ENCODE measurements at regions not wholly inside any gene's neighbourhood (a gene's known extent, or its start where the extent isn't known, plus 50 kb on each side); places are given as distances from the start of the nearest gene placed in this dataset.
A peak's percentile ranks its signal among the peaks of the same experiment; 100 is the strongest.

DNA sequence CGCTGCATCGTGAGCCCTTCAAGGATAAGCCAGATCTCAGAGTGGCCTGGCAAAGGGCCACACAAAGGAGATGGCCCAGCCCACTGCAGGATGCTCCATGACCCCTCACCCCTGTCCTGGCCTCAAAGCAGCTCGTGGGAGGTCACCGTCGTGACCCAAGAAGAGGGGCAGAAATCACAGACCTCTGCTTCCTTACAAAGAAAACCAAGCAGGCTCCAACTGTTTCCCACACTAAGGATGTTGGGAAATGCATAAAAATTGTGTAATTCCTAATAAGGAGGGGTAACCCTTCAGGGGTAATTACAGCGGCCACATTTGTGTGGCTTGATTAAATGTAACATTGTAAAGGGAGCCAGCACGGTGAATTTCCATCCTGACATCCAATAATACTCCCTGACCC lies 102.3 kb downstream of the BOD1L2 start:
- TF ChIP-seq, protein P1, sequence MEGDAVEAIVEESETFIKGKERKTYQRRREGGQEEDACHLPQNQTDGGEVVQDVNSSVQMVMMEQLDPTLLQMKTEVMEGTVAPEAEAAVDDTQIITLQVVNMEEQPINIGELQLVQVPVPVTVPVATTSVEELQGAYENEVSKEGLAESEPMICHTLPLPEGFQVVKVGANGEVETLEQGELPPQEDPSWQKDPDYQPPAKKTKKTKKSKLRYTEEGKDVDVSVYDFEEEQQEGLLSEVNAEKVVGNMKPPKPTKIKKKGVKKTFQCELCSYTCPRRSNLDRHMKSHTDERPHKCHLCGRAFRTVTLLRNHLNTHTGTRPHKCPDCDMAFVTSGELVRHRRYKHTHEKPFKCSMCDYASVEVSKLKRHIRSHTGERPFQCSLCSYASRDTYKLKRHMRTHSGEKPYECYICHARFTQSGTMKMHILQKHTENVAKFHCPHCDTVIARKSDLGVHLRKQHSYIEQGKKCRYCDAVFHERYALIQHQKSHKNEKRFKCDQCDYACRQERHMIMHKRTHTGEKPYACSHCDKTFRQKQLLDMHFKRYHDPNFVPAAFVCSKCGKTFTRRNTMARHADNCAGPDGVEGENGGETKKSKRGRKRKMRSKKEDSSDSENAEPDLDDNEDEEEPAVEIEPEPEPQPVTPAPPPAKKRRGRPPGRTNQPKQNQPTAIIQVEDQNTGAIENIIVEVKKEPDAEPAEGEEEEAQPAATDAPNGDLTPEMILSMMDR (IDR thresholded peaks at IDR 0.05; ENCODE audit: insufficient read depth, low read length, poor library complexity, severe bottlenecking): no peak
- no peaks in the 10 kb centered on the region for H3K36me3 ChIP-seq (ENCODE audit: control insufficient read depth, insufficient read depth, low read length)
- no peak for DNase-seq (ENCODE audit: low read depth)
- H3K4me3 ChIP-seq (ENCODE audit: low read depth, low read length): no peak overlapping the region
- H3K27me3 ChIP-seq (ENCODE audit: control insufficient read depth, insufficient read depth, low read length): no peaks in the 10 kb centered on the region

DNA sequence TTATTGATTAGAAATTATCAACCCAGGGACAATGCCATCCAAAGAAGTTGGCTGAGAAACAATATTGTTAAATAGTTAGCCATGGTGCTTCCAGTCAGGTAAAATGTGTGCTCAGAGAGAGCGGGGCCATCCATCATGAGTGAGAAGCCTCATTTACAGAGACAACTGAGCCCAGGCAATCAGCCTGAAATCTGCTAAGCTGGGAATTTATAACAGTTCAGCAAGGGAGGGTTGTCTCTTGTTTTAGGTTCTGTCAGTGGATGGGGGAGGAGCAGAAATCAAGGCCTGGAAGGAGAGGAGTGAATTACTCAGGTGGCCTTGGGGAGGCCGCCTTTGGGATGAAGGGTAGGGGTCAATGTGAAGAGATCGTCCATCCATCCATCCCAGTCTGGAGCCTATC lies 102.5 kb upstream of the ST8SIA3 start:
- H3K4me3 ChIP-seq (ENCODE audit: low read depth, low read length): no peak overlapping the region

DNA sequence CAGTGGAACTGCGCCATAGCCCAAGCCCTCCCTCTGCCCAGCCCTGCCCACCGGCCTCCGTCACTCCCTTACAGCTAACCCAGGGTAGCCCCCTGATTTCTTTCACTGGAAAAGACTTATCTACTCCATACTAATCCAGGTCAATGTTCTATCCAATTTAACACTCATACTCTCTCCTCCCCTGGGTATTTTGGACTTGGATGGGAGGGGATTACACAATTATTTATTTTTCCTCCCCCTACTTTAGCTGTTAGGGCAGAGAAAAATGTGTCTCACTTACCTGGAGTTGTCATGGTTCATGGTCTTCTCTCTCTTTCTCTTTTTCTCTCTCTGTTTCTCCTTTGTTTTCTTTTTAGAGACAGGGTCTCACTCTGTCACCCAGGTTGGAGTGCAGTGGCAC lies 100.6 kb upstream of the ST8SIA3 start:
- no peaks in the 10 kb centered on the region for H3K27me3 ChIP-seq (ENCODE audit: control insufficient read depth, insufficient read depth, low read length)
- H3K4me3 ChIP-seq (ENCODE audit: low read depth, low read length): no peak overlapping the region
- no peak for DNase-seq (ENCODE audit: low read depth)
- no peaks in the 10 kb centered on the region for H3K36me3 ChIP-seq (ENCODE audit: control insufficient read depth, insufficient read depth, low read length)
- TF ChIP-seq, protein P1 (IDR thresholded peaks at IDR 0.05; ENCODE audit: insufficient read depth, low read length, poor library complexity, severe bottlenecking): no peak

More for the DNA sequence above, 102.5 kb upstream of the ST8SIA3 start:
- Histone ChIP-seq H3K27me3 (ENCODE audit: control insufficient read depth, insufficient read depth, low read length) (no peaks in the 10 kb centered on the region), H3K36me3 (ENCODE audit: control insufficient read depth, insufficient read depth, low read length) (no peaks in the 10 kb centered on the region)
- DNase-seq (ENCODE audit: low read depth): no peak
- TF ChIP-seq, protein P1 (IDR thresholded peaks at IDR 0.05; ENCODE audit: insufficient read depth, low read length, poor library complexity, severe bottlenecking): no peak

DNA sequence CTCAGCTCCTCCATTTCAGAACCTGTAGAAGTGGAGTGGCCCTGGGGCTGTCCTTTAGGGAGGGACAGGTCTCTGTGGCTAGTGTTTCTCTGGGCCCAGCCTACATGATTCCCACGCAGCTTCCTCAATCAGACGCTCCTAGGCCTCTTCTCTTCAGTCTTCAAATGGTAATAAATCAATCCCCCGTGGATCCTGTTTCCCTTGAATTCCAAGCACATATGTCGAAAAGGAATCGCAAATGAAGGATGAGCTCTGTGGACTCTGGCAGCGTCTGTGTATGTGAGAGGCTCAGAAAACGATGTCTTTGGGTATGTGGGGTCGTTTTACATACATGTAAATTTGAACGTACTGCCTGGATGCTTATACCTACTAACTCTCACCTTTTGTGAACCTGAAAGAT lies 98.5 kb upstream of the ST8SIA3 start:
- Histone ChIP-seq H3K27me3 (ENCODE audit: control insufficient read depth, insufficient read depth, low read length) (no peaks in the 10 kb centered on the region), H3K4me3 (ENCODE audit: low read depth, low read length) (no peak overlapping the region), H3K36me3 (ENCODE audit: control insufficient read depth, insufficient read depth, low read length) (no peaks in the 10 kb centered on the region)
- DNase-seq (ENCODE audit: low read depth): no peak
- TF ChIP-seq, protein P1 (IDR thresholded peaks at IDR 0.05; ENCODE audit: insufficient read depth, low read length, poor library complexity, severe bottlenecking): no peak

DNA sequence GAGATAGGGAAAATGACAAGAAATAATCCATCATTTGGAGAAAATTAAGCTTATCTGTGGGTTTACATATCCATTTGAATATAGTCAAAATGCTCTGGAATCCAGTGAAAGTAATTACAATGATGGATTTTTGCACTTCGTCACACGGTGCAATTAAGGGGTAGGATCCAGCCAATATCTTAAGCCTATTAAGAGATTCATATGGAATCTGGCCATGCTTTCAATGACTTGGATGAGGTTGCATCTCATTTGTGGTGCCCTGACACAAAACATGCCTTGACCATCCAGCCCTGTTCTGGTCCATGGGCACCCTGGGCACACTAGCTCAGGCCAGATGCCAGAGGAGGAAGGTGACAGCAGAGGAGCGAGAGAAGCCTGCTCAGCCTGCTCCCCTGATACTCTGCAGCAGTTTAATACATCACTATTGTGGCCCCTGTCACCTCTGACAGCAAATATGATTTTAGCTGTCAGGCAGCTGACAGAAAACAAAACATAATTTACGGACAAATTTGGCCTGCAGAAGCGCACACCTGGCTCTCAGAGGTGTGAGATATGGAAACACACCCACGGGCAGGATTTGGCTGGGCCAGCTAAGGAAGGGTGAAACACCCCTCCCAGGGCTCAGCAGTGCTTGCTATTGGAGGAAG lies 94.1 kb upstream of the ST8SIA3 start:
- DNase-seq (ENCODE audit: low read depth): no peak
- H3K27me3 ChIP-seq (ENCODE audit: control insufficient read depth, insufficient read depth, low read length): no peaks in the 10 kb centered on the region
- H3K36me3 ChIP-seq (ENCODE audit: control insufficient read depth, insufficient read depth, low read length): no peaks in the 10 kb centered on the region
- TF ChIP-seq, protein P1 (IDR thresholded peaks at IDR 0.05; ENCODE audit: insufficient read depth, low read length, poor library complexity, severe bottlenecking): no peak
- no peak overlapping the region for H3K4me3 ChIP-seq (ENCODE audit: low read depth, low read length)

DNA sequence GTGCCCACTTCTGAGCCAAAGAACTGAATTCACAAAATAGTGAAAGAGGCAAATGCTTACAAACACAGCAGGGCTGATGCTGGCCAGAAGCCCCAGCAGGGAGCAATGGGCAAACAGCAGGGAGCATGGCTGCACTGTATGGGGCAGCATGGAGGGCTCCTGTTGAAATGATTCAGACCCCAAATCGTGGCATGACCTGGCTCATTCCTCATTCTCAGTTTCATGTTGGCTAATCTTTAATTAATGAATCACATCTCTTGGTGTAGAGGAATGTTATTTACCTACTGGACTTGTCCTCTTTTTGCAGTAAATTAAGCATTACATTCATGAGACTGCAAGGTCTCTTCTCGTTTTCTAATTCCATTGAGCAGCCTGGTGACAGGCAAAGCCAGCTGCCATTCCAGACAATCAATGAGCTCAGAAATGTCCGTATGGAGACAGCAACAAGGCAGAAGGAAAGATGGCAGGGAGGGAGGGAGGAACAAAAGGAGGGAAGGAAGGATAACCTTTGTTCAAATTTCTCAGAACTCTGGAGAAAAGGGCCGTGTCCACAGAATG lies 84.9 kb upstream of the ST8SIA3 start:
- Histone ChIP-seq H3K4me3 (ENCODE audit: low read depth, low read length) (no peak overlapping the region), H3K27me3 (ENCODE audit: control insufficient read depth, insufficient read depth, low read length) (no peaks in the 10 kb centered on the region), H3K36me3 (ENCODE audit: control insufficient read depth, insufficient read depth, low read length) (no peaks in the 10 kb centered on the region)
- DNase-seq (ENCODE audit: low read depth): peak; percentile 52
- TF ChIP-seq, protein P1 (IDR thresholded peaks at IDR 0.05; ENCODE audit: insufficient read depth, low read length, poor library complexity, severe bottlenecking): no peak

Data from kidney epithelial cell (primary cell).